Superior temporal gyrus (tissue), 1 donor: ENCODE measurements at regions not wholly inside any gene's neighbourhood (a gene's known extent, or its start where the extent isn't known, plus 50 kb on each side); places are given as distances from the start of the nearest gene placed in this dataset.

Experiments
- DNase-seq: peaks from one replicate; pipeline ENCODE4 v3.0.0-alpha.2; 2016; ENCODE audit errors: extremely low spot score

- DNase-seq: peak; percentile 67
Measured at GRCh38 chrX:102067966-102068723, 57.3 kb upstream of the TCEAL2 start.

GRCh38 chrX:102063445-102064074 is 61.9 kb upstream of the TCEAL2 start:
- DNase-seq: no peak

GRCh38 chrX:102044496-102044895 is 81.0 kb upstream of the TCEAL2 start:
- DNase-seq: no peak

GRCh38 chrX:102043380-102043779 is 82.1 kb upstream of the TCEAL2 start:
- DNase-seq: no peak

GRCh38 chrX:102042372-102043325 is 82.8 kb upstream of the TCEAL2 start:
- DNase-seq: no peak

GRCh38 chrX:102029026-102029425 is 96.5 kb upstream of the TCEAL2 start:
- no peak for DNase-seq

- no peak for DNase-seq
Measured at GRCh38 chrX:102018208-102018607, 86.4 kb upstream of the ZMAT1 start.

GRCh38 chrX:102008901-102009300 is 77.1 kb upstream of the ZMAT1 start:
- no peak for DNase-seq

- DNase-seq: no peak
Measured at GRCh38 chrX:101999644-102000539, 68.1 kb upstream of the ZMAT1 start.

- no peak for DNase-seq
Measured at GRCh38 chrX:101993335-101993734, 61.5 kb upstream of the ZMAT1 start.

- no peak for DNase-seq
Measured at GRCh38 chrX:101986586-101986985, 54.8 kb upstream of the ZMAT1 start.
